H1 (cell line): ENCODE measurements at regions not wholly inside any gene's neighbourhood (a gene's known extent, or its start where the extent isn't known, plus 50 kb on each side); places are given as distances from the start of the nearest gene placed in this dataset.

Experiments used
- ATF2 ChIP-seq: IDR thresholded peaks from 2 replicates; pipeline ENCODE4 v1.6.1; 2012; ENCODE audit warnings: low read length, inconsistent platforms

DNA sequence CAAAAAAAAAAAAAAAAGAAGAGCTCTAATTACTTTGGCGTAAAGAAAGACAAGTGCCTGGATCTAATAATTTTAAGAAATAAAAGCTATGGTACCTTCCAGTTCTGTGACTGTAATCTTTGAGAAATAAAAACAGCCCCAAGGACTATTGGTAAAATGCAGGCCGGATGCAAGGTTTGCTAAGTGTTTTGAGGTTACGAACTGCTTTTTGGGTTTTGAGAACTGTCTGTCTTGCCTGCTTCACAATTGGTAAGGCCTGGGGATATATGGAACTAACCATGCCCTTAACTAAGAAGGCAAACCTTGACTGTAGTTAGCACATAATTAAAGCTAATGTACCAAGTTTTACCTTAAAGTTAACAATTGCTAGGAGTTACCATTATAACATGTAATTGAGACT is 388.4 kb upstream of the CBLB start (continued):
- TF ChIP-seq ATF2 = no peak
